HG02610 (cell line): ENCODE measurements at regions not wholly inside any gene's neighbourhood (a gene's known extent, or its start where the extent isn't known, plus 50 kb on each side); places are given as distances from the start of the nearest gene placed in this dataset.
"Not testable (repeated sequence)": the region's sequence is repeated elsewhere in the genome, so short reads cannot be mapped to it uniquely, and the experiment has no call there.

Source experiments
- ATAC-seq: cut with Tn5 transposase; IDR thresholded peaks from one replicate; pipeline ENCODE4 v1.9.1; 2021; ENCODE audit warnings: mild to moderate bottlenecking, moderate library complexity; ENCODE audit not compliant: unreplicated experiment

DNA sequence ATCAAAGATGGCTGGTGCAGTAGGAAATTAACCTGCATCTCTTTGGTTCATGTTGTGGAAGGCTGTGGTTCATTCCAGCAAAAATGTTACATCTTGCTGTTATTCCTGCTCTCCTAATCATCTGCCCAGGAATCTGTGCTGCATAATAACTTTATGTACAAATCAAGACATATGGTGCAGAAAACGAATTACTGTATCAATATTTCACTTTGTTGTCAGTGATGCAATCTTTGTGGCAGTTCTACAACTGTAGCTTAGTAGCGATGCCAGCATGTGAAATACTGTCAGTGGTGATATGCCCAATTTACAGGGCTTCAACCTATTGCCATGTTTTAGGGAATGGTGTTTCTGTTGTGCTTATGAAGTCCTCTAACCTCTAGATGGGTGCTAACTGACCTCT lies 1114.7 kb downstream of the SOCS6 start:
- ATAC-seq: no peak

DNA sequence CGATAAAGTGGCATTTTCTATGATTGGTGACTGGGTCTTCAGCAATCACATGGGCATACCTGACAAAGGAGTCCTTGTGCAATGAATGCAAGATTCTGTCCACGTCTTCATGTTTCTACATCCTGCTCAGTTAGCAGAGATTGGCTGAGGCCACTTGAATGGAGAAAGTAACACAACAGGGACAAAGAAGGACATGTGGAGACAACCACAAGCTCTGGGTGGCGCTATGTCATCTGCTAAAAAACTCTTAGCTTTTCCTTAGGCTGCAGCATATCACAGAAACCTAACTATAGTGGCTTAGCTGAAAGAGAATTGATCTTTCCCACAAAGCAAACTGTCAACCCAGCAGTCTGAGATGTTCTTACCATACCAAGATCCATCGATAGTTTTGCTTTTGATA lies 1109.7 kb downstream of the SOCS6 start:
- no peak for ATAC-seq

DNA sequence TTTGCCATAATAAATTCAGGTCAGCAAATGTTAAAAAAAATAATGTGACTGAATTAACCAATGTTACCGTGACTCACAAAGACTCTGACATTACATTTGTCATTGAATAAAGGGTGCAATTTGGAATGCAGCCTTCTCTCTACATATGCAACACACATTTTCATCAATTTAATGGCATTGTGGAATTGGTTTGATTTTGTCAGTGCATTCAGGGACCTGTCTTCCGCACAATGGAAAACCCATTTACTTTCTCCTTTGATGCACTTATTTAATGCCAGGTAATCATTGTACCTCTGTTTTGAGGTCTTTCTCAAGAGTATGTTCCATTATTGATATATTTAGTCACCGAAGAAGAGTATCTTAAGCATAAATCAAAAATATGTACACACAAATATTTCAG lies 1099.3 kb downstream of the SOCS6 start:
- ATAC-seq: no peak

DNA sequence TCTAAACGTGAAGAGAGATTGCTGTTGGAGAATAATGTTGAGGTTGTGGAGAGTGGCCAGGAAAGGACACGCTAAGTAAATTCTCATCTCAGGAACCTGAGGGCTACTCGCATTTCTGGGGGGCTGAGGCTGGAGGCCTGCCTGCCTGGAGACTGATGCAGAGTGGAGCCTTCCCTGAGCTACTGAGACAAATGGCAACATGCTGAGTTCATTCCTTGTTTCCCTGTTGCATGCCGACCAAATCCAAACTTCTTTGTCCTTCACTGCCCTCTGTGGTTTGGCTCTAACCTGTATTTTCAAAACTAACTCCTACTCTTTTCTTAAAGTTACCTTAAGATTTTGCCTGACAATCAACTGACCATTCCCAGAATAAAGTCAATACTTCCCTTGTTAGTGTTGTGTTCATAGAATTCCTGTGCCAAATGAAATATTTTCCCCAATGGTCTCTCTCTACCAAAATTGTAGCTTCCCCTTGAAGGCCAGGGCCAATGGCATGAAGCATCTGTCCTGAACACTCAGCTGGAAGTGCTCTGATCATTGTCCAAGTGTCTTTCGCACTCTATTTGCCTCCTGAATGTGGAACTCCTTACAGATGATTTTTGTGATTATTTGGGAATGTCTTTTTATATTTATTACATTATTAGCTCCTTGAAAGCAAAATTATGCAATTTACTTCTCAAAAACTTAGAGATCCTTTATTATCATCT lies 1085.6 kb downstream of the SOCS6 start:
- no peak for ATAC-seq

DNA sequence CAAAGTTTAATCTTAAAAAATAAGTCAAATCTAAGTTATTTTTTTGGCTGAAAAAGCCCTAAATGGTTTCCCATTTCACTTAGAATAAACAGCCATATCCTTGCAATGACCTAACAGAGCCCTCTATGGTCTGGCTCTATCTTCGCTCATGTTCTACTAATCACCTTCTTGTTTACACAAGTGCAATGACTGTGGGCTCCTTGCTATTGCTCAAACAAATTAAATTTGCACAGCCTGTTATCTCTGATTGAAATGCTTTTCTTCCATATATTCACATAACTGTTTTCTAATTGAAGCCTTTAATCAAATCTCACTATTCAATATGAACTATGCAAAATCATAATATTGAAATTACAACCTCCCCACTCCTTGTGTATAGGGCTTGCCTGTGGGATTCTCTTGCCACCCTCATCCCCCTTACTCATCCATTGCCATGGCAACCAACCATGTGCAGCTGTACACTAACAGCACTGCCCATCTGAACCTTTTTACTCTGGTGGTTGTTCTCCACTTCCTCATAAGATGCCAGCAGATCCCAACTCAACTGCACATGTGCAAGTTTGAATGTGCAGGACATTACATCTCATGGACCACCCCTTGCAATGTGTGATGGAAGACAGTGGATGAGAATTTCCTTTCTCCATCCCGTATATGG lies 1083.2 kb downstream of the SOCS6 start:
- ATAC-seq: no peak

DNA sequence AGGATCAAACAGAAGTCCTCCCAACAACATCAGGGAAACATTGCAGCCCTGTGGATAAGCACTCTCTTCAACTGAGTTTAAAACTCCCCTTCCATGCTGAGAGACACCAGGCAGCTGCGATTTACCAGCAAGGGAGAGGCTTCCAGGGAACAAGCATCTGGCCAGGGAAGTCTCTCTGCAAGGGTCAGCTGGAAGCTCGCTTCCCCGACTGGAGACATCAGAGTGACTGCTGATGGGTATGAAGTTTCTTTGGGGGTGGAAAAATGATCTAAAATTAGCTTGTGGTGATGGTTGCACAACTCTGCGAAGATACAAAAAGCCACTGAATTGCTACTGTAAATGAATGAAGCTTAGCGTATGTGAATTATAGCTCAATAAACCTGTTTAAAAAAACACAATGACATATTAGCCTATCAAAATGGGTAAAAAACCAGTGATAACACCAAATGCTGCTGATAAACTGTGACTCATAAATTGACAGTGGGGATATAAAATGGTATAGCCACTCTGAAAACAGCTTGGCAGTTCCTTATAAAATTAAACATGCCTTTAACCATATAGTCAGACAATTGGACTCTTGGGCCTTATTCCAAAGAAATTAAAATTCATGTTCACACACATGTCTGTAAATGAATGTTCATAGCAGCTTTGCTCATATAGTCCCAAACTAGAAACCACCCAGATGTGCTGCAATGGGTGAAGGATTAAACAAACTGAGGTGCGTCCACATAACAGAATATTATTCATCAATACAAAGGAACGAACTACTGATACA lies 1082.0 kb downstream of the SOCS6 start:
- no peak for ATAC-seq

DNA sequence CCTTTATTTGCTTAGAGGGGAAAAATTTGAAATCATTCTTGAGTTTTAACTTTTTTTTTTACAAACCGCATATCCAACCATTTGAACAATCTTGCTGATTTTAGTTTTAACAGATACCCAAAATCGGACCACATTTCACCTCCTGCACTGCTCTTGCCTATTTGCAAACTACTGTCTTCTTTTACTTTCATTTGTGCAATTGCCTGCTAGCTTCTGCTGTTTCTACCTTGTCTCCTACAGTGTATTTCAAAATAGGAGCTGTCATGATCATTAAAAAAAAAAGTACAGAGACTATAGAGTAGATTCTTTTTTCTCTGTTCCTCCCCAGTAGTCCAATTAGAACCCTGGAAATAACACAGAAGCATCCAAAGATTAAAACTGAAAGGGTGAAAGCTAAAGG lies 1081.2 kb downstream of the SOCS6 start:
- ATAC-seq: no peak

DNA sequence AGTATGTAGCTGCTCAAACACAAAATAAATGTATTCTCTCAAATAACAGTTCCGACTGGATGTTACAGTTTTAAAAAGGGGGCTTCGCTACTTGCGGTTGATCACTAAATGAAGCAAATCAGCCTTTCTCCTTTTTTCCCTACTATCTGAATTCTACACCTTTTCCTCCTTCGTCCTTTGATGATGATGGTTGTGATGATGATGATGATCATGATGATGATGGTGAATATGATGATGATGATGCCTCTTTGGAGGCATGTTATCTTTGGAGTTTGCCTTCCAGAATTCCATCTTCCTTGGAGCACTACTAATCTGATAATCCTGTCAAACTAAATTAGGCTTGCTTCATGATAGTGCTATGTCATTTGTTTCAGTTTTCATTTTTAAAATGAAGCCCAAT lies 1073.3 kb downstream of the SOCS6 start:
- ATAC-seq: no peak

DNA sequence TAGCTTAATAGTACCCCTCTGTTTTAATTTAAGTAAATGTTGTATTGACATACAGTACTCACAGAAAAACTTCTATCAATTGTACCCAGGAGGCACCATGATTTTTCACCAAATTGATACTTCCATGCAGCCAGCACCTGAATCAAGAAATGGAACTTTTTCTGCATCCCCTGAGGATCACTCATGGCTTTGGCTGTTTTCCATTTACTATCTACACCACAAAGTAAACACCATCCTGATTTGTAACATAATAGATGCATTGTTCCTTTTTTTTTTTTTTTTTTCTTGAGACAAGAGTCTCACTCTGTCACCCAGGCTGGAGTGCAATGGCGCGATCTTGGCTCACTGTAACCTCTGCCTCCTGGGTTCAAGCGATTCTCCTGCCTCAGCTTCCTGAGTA lies 1066.8 kb downstream of the SOCS6 start:
- not testable (repeated sequence) for ATAC-seq

DNA sequence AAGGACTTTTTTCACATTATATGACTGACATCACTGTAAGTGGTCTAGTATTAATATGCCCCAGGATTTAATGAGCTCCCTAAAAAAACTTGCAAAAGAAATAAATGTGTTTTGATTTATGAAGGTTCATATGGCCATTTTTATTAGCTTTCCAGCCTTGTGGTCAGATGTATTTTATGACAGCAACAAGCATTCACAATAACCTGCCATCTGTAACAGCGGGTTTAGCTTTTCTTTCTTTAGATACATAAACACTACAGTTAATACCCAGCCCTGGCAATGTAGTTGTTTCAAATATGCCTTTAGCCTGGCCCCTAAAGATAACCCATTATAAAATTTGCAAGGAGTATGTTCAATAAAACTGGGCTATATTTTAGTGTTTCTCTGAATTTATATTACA lies 1063.8 kb downstream of the SOCS6 start:
- no peak for ATAC-seq

DNA sequence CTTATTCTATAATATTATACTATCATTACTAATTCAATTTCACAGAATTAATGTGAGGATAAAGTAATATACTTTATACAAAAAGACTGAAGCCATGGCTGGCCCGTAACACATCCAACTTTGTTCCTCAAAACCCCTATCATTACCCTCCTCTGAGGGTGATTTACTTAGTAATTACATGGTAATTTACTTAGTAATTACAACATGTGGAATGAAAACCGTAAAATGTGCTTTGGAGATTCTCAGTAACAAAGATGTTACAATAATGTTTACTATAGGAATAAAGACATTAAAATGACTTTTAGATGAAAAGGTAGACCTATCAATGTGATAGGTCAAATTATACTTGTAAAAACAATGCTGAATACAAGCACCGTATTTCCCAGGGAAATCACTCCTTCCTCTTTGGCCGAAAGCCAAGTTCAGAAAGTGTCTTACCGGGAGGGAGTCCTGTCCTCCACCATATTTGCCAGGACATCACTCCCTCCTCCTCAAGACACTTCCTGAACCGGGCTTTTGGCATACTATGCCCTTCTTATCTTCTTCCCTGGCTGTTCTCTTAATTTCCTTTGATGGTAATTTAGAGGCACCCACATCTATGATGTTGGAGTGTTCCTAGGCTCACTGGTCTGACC lies 1047.8 kb downstream of the SOCS6 start:
- no peak for ATAC-seq

DNA sequence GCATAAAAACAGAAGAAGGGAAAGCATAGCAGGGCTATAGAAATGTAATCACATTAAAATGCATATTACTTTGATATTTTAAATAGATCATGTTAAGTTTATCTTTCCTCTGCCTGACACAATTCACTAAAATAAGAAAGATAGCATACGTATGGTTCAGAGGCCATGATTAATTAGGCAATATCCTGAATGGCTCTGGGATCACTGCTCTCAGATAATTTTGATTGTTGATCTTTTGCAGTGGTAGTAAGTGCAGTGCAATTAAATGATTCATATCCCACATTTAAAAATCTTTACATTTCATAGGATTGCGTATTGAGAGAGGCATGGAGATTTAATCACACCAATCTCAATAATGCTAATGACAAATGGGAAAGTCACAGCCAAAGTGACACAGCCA lies 1040.7 kb downstream of the SOCS6 start:
- ATAC-seq: no peak

DNA sequence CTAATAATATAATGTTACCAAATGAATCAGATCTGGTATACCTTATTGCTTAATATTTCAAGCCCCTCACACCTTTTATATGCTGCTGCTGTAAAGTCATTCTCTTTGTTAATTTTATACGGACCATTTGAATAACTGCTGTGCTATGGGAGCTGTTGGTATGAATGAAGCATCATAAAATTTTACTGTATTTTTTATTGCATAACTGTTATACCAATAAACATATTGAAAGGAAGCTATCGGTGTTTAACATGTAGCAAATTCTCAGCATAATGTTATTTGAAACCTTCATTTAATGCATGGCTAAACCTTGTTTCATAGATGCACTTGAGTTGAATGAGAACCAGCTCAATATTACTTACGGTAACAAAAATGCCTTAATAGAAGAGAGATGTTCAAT lies 1040.3 kb downstream of the SOCS6 start:
- ATAC-seq: no peak

DNA sequence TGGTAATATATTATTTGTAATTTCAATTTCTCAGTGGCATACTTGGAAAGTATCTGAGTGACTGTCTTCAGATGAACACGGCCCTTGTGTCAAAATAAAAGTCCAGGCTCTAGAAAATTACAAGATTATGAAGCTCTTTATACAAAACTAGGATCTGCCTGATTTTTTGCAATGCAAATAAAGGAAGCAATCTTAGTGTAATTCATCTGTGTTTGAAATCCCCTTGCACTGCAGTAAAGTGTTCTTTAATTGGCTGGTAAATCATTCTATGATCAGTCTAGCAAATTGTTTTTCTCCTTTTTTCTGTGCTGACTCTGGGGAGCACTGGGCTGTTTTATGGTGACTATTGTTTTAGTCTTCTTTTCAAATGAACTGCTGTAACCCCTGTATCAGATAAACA lies 1039.0 kb downstream of the SOCS6 start:
- ATAC-seq: no peak

DNA sequence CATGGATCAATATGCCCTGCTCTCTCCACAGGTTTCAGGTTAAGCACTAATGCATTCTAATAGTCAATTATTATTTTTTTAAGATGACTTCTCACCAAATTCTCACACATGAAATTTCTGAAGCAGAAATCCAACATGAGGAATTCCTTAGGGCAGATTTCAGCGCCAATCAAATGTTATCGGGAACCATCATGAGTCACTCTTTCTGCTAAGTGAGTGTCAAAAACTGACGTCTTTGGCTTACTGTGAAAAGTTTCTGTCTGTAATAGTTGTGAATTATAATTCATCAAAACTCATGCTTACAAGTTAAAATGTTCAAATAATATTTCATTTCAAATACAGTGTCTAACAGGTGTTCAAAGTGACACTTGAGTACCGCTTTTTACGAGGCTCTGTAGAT lies 1038.6 kb downstream of the SOCS6 start:
- no peak for ATAC-seq

DNA sequence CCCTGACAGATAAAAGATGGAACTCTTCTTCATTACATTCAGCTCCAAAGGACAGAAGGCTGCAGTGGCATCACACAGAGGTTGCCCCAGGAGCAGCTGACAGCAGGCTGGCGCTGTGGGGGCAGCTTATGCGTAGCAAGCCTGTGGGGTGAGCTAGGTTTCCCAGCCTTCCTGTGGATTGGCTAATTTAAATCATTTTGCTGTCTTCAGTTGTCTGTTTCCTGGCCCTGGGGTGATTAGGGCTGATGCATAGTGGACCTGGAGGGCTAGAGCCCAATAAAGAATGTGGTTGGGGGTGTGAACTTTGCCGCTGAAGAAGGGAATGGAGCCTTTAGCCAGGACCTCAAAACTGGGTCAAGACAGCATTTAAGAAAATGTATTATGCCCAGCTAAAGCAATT lies 1038.0 kb downstream of the SOCS6 start:
- no peak for ATAC-seq

DNA sequence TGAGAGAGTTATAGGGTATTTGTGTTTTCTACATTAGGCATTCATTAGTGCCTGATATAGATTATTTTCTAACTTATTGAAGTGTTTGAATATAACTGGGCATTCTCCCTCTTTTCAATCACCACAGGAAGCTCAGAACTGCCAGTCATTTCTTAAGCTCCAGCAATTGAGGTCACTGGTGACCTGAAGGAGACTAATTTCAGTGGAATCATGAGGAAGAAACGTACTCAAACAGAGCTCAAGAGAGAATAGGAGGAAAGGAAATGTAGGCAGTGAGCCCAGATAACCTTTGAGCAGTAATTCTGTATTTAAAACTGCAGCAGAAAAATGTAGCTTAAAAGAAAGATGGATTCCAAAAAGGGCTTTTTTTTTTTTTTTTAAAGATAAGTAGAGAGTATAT lies 1035.5 kb downstream of the SOCS6 start:
- ATAC-seq: no peak

DNA sequence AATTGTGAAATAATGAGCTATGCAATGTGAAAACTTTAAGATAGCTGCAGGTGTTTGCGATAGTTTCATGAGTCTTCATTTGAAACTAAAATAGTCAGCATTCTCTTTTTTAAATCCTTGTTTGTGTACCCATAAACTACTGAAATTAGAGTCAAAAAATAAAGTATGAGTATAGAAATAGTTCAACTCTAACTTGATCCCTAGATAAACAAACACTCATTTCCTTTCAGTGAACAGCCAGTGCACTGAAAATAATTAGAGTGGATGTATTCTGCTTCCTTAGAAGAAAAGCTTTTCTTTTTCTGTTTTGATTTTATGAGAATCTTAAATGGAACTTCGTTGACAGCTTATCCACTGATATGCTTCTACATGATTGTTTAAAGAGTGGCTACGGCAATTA lies 1033.4 kb downstream of the SOCS6 start:
- ATAC-seq: no peak

DNA sequence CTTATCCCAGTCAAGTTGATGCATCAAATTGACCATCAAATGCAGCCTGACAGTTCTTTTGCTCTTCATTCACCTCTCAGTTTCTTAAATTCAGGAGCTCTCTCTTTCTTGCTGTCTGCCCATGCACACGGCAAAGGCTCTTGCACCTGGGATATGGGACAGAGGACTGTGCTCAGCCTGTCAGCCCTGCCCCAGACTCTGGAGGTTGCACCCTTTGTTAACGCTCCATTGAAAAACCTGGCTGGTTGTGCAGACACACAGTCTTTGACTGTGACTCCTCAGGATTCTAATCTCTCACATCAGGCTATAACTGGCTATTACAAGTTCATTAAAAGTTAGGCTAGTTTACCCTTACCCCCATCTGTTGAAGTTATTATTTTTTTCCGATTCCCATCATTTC lies 1032.5 kb downstream of the SOCS6 start:
- no peak for ATAC-seq

DNA sequence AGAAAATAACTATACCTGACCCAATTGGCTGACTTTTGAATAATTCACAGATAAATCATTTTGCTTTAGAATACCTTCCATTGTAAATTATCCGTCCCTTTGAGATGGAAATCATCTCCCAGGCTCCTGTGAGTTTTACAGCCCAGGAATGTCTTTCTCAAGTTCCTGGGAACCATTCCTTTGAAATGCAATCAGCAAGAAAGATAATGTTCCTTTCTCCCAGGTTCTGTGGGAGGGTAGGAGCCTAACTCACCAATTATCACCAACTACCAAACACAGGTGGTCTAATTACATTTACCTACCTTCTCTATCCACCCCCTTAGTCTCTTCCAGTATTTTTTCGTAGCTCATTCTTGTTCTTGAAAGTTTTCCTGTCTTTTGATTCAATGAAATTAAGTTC lies 1016.0 kb downstream of the SOCS6 start:
- no peak for ATAC-seq

DNA sequence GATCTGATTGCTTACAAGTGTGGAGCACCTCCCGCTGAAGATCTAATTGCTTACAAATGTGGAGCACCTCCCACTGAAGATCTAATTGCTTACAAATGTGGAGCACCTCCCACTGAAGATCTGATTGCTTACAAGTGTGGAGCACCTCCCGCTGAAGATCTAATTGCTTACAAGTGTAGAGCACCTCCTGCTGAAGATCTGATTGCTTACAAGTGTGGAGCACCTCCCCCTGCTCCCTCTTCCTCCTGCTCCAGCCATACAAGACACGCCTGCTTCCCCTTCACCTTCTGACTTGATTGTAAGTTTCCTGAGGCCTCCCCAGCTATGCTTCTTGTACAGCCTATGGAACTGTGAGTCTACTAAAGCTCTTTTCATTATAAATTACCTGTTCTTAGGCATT lies 1014.9 kb downstream of the SOCS6 start:
- ATAC-seq: not testable (repeated sequence)

DNA sequence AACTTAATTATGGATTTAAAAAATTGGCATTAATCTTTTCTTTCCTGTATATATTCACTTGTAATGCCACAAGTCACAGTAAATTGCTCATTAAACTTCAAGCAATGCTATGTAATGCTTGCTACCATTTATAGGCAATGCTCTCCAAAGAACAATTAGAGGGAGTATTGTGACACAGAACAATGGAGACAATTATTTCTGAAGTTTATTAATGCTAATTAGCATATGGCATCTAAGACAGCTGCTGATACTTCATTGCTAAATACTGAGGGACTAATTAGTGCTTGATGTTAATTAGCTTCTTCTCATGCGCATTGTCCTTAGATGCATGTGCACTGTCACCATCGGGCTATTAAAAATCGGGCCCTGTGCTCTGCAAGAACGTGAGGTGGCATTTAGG lies 1012.8 kb downstream of the SOCS6 start:
- no peak for ATAC-seq
